ENCODE measurements at regions not wholly inside any gene's neighbourhood (a gene's known extent, or its start where the extent isn't known, plus 50 kb on each side); places are given as distances from the start of the nearest gene placed in this dataset.

DNA sequence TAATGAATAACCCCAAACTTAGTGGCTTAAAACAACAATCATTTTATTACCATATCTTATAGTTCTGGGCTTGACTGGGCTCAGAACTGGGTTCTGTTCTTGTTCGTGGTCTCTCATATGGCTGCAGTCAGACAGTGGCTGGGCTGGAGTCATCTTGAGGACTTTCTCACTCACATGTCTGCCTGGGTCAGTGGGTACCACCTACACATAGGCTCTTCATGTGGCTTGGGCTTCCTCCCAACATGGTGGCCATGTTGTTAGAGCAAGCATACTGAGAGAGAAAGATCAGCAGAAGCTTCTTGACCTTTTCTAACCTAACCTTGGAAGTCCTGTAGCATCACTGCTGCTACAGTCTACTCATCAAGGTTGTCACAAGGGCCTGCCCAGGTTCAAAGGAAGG lies 158.6 kb upstream of the SDK2 start:
- no peak for TF ChIP-seq POLR2A (IDR thresholded peaks at IDR 0.05)
- no peak for TF ChIP-seq CTCF (IDR thresholded peaks at IDR 0.05)
- no peak for TF ChIP-seq POLR2AphosphoS5 (IDR thresholded peaks at IDR 0.05)
- no peak for TF ChIP-seq EP300 (IDR thresholded peaks at IDR 0.05)
